Upper lobe of left lung (tissue), 4 donors: ENCODE measurements at regions not wholly inside any gene's neighbourhood (a gene's known extent, or its start where the extent isn't known, plus 50 kb on each side); places are given as distances from the start of the nearest gene placed in this dataset.

Source experiments
- CTCF ChIP-seq, 6 experiments: fragments of 450-650 bp in 4 of 6; fragments of 200-600 bp in 2 of 6; sonication (generic) in 2 of 6; IDR thresholded peaks; one replicate each; pipeline ENCODE4 v1.5.1; 2016 to 2019; ENCODE audit warnings: antibody characterized with exemption in 6 of 6
- EP300 ChIP-seq, 4 donors: sonication (generic); formaldehyde crosslinking; IDR thresholded peaks; one replicate each; pipeline ENCODE4 v1.5.1; 2017; ENCODE audit warnings: antibody characterized with exemption in 4 of 4, control low read depth in 2 of 4
- POLR2A ChIP-seq, 4 donors: fragments of 450-650 bp; IDR thresholded peaks; one replicate each; pipeline ENCODE4 v1.5.1; 2016 to 2017; ENCODE audit warnings: antibody characterized with exemption in 4 of 4, mild to moderate bottlenecking in 2 of 4
- POLR2AphosphoS5 ChIP-seq, 2 donors: sonication (generic); formaldehyde crosslinking; IDR thresholded peaks; one replicate each; pipeline ENCODE4 v1.5.1; 2017; ENCODE audit warnings: antibody characterized with exemption in 2 of 2

GRCh38 chrX:39731330-39731667 is 366.5 kb downstream of the BCOR start:
- no peak for TF ChIP-seq EP300 (IDR thresholded peaks at IDR 0.05)
- no peak for TF ChIP-seq CTCF (IDR thresholded peaks at IDR 0.05)
- TF ChIP-seq POLR2AphosphoS5 (IDR thresholded peaks at IDR 0.05): no peak
- no peak for TF ChIP-seq POLR2A (IDR thresholded peaks at IDR 0.05)
